ENCODE measurements at regions not wholly inside any gene's neighbourhood (a gene's known extent, or its start where the extent isn't known, plus 50 kb on each side); places are given as distances from the start of the nearest gene placed in this dataset.

GRCh38 chr5:5650949-5651348 lies 228.5 kb downstream of the ICE1 start:
- no peak for DNase-seq
- no peak for TF ChIP-seq CTCF (IDR thresholded peaks at IDR 0.05; ENCODE audit: low read depth, low read length, missing control alignments)
- no peaks in the 10 kb centered on the region for H3K36me3 ChIP-seq (replicated peaks)
- no peak overlapping the region for H3K27ac ChIP-seq
- in situ Hi-C loops (cut with HindIII; ENCODE audit: low pct_ligation_motif_present, low sequenced_read_pairs), result no loop called here
- H3K27me3 ChIP-seq (replicated peaks), result no peaks in the 10 kb centered on the region
- no peak overlapping the region for H3K4me3 ChIP-seq (ENCODE audit: low read depth, low read length)

GRCh38 chr5:5650242-5650641 lies 227.8 kb downstream of the ICE1 start:
- Histone ChIP-seq H3K27ac (no peak overlapping the region), H3K27me3 (replicated peaks) (no peaks in the 10 kb centered on the region), H3K36me3 (replicated peaks) (no peaks in the 10 kb centered on the region), H3K4me3 (ENCODE audit: low read depth, low read length) (no peak overlapping the region)
- DNase-seq, result no peak
- in situ Hi-C loops (cut with HindIII; ENCODE audit: low pct_ligation_motif_present, low sequenced_read_pairs), result no loop called here
- no peak for TF ChIP-seq CTCF (IDR thresholded peaks at IDR 0.05; ENCODE audit: low read depth, low read length, missing control alignments)

GRCh38 chr5:5649641-5650040 lies 227.2 kb downstream of the ICE1 start:
- H3K27me3 ChIP-seq (replicated peaks), result no peaks in the 10 kb centered on the region
- in situ Hi-C loops (cut with HindIII; ENCODE audit: low pct_ligation_motif_present, low sequenced_read_pairs), result no loop called here
- no peak for TF ChIP-seq CTCF (IDR thresholded peaks at IDR 0.05; ENCODE audit: low read depth, low read length, missing control alignments)

GRCh38 chr5:5648694-5649093 lies 226.2 kb downstream of the ICE1 start:
- no peak for DNase-seq
- no peak for TF ChIP-seq CTCF (IDR thresholded peaks at IDR 0.05; ENCODE audit: low read depth, low read length, missing control alignments)
- Histone ChIP-seq H3K27ac (no peak overlapping the region), H3K4me3 (ENCODE audit: low read depth, low read length) (no peak overlapping the region), H3K36me3 (replicated peaks) (no peaks in the 10 kb centered on the region), H3K27me3 (replicated peaks) (no peaks in the 10 kb centered on the region)
- in situ Hi-C loops (cut with HindIII; ENCODE audit: low pct_ligation_motif_present, low sequenced_read_pairs), result no loop called here

More at GRCh38 chr5:5649641-5650040, 227.2 kb downstream of the ICE1 start:
- Histone ChIP-seq H3K36me3 (replicated peaks) (no peaks in the 10 kb centered on the region), H3K27ac (no peak overlapping the region), H3K4me3 (ENCODE audit: low read depth, low read length) (no peak overlapping the region)
- no peak for DNase-seq

- no peaks in the 10 kb centered on the region for H3K27me3 ChIP-seq (replicated peaks)
- in situ Hi-C loops (cut with HindIII; ENCODE audit: low pct_ligation_motif_present, low sequenced_read_pairs), result no loop called here
- TF ChIP-seq CTCF (IDR thresholded peaks at IDR 0.05; ENCODE audit: low read depth, low read length, missing control alignments), result no peak
- H3K27ac ChIP-seq, result no peak overlapping the region
- H3K4me3 ChIP-seq (ENCODE audit: low read depth, low read length), result no peak overlapping the region
- no peaks in the 10 kb centered on the region for H3K36me3 ChIP-seq (replicated peaks)
- DNase-seq, result no peak
Measured at GRCh38 chr5:5645891-5646290, 223.4 kb downstream of the ICE1 start.

- Histone ChIP-seq H3K27me3 (replicated peaks) (no peaks in the 10 kb centered on the region), H3K27ac (no peak overlapping the region), H3K4me3 (ENCODE audit: low read depth, low read length) (no peak overlapping the region), H3K36me3 (replicated peaks) (no peaks in the 10 kb centered on the region)
- DNase-seq, result no peak
- TF ChIP-seq CTCF (IDR thresholded peaks at IDR 0.05; ENCODE audit: low read depth, low read length, missing control alignments), result no peak
- in situ Hi-C loops (cut with HindIII; ENCODE audit: low pct_ligation_motif_present, low sequenced_read_pairs), result no loop called here
Measured at GRCh38 chr5:5645198-5645597, 222.7 kb downstream of the ICE1 start.
